ENCODE measurements at regions not wholly inside any gene's neighbourhood (a gene's known extent, or its start where the extent isn't known, plus 50 kb on each side); places are given as distances from the start of the nearest gene placed in this dataset.

GRCh38 chr13:60227158-60227557 lies 63.4 kb upstream of the DIAPH3 start:
- Mint-ChIP-seq H3K4me1 (peaks cover 8% of the 10 kb centered on the region; the same call in 1 of the 2 replicates), H3K9me3 (no peaks in the 10 kb centered on the region), H3K4me3 (no peak overlapping the region), H3K27me3 (ENCODE audit: low read depth) (no peaks in the 10 kb centered on the region), H3K27ac (no peak overlapping the region), H3K36me3 (no peaks in the 10 kb centered on the region)
- ChIA-PET POLR2A (no interaction called here), CTCF (interaction anchor here (0.6 to 1.3 kb wide), 8 partner anchors 16 to 548 kb away, joined by 3 to 8 read pairs (median 4); no protein-coding TSS in a partner anchor)
- no peak for DNase-seq (ENCODE audit: low spot score)
- TF ChIP-seq ZNF232 (CRISPR knock-in tag; IDR thresholded peaks at IDR 0.05) (no peak), ZNF512 (CRISPR knock-in tag; IDR thresholded peaks at IDR 0.05; ENCODE audit: borderline replicate concordance) (no peak), ATF6 (CRISPR knock-in tag; IDR thresholded peaks at IDR 0.05) (no peak), FOXK1 (CRISPR knock-in tag; IDR thresholded peaks at IDR 0.05) (no peak), CREB1 (CRISPR knock-in tag; IDR thresholded peaks at IDR 0.05) (no peak), KAT7 (CRISPR knock-in tag; IDR thresholded peaks at IDR 0.05; ENCODE audit: borderline replicate concordance) (no peak), ZMAT4 (CRISPR knock-in tag; IDR thresholded peaks at IDR 0.05) (no peak), RORB (CRISPR knock-in tag; IDR thresholded peaks at IDR 0.05) (no peak), ZNF423 (CRISPR knock-in tag; IDR thresholded peaks at IDR 0.05) (no peak), ZNF425 (CRISPR knock-in tag; conservative IDR thresholded peaks at IDR 0.05) (no peak), CDX4 (CRISPR knock-in tag; IDR thresholded peaks at IDR 0.05; ENCODE audit: borderline replicate concordance) (no peak), IRF1 (CRISPR knock-in tag; IDR thresholded peaks at IDR 0.05) (no peak)
- no peak for ATAC-seq

- Mint-ChIP-seq H3K36me3 (no peaks in the 10 kb centered on the region), H3K4me3 (no peak overlapping the region), H3K27me3 (ENCODE audit: low read depth) (no peaks in the 10 kb centered on the region), H3K9me3 (no peaks in the 10 kb centered on the region), H3K4me1 (peaks cover 5% of the 10 kb centered on the region; the same call in 1 of the 2 replicates), H3K27ac (no peak overlapping the region; the same call in 1 of the 2 replicates)
- ATAC-seq (no peak), DNase-seq (ENCODE audit: low spot score) (no peak)
- CTCF ChIA-PET = interaction anchor here (1.0 kb wide), 1 partner anchor 201 kb away, joined by 3 read pairs; no protein-coding TSS in a partner anchor
- POLR2A ChIA-PET = no interaction called here
- TF ChIP-seq ZBTB43 (CRISPR knock-in tag; IDR thresholded peaks at IDR 0.05) (no peak), SOX15 (CRISPR knock-in tag; IDR thresholded peaks at IDR 0.05) (no peak), NR2C2 (CRISPR knock-in tag; IDR thresholded peaks at IDR 0.05) (no peak), ZNF232 (CRISPR knock-in tag; IDR thresholded peaks at IDR 0.05) (no peak), ZMAT4 (CRISPR knock-in tag; IDR thresholded peaks at IDR 0.05) (no peak), SMAD3 (CRISPR knock-in tag; IDR thresholded peaks at IDR 0.05; ENCODE audit: borderline replicate concordance) (no peak), NR1H2 (CRISPR knock-in tag; IDR thresholded peaks at IDR 0.05) (no peak), ZNF263 (CRISPR knock-in tag; IDR thresholded peaks at IDR 0.05; ENCODE audit: low read depth) (no peak), ZNF671 (CRISPR knock-in tag; IDR thresholded peaks at IDR 0.05) (no peak), MLX (CRISPR knock-in tag; IDR thresholded peaks at IDR 0.05) (no peak), JUN (CRISPR knock-in tag; IDR thresholded peaks at IDR 0.05) (no peak), FOXK1 (CRISPR knock-in tag; IDR thresholded peaks at IDR 0.05) (no peak)
These were observed 66.1 kb upstream of the DIAPH3 start for GRCh38 chr13:60229708-60230272.
